ENCODE measurements at regions not wholly inside any gene's neighbourhood (a gene's known extent, or its start where the extent isn't known, plus 50 kb on each side); places are given as distances from the start of the nearest gene placed in this dataset.

- 85% methylated on average over 3 of the region's 3 CpGs; no CpG with 5 or more reads in 1 of the 2 experiments for WGBS, 2 experiments (ENCODE audit: extremely low coverage in 1 of 2, insufficient coverage in 1 of 2, insufficient read length in 1 of 2, insufficient replicate concordance in 2 of 2, low coverage in 1 of 2, low lambda C conversion rate in 2 of 2, missing lambda C conversion rate in 1 of 2)
- Histone ChIP-seq H3K18ac (ENCODE audit: extremely low read depth, low read length) (no peak overlapping the region), H4K8ac (ENCODE audit: extremely low read depth, insufficient read depth, low read length) (no peak overlapping the region), H3K23me2 (ENCODE audit: low read depth, low read length) (no peaks in the 10 kb centered on the region), H3K56ac (replicated peaks; ENCODE audit: insufficient read length, low read depth, low read length) (no peak overlapping the region), H3K79me1 (ENCODE audit: low read depth, low read length) (no peaks in the 10 kb centered on the region), H3K4me3 (ENCODE audit: extremely low read depth in 1 of 4, insufficient read depth in 2 of 4, low read depth in 3 of 4, low read length in 4 of 4) (no peak overlapping the region), H3K23ac (ENCODE audit: insufficient read length) (no peak overlapping the region), H3K4ac (replicated peaks; ENCODE audit: insufficient read length, low read depth, low read length) (no peak overlapping the region), H2AK5ac (ENCODE audit: low read depth, low read length) (no peak overlapping the region), H3K27me3 (replicated peaks in 1 of 4; ENCODE audit: control insufficient read depth in 3 of 4, extremely low read depth in 1 of 4, insufficient read depth in 3 of 4, low read length in 3 of 4) (no peaks in the 10 kb centered on the region; a peak in 3 of 7 replicates), H2BK12ac (ENCODE audit: low read depth, low read length) (no peak overlapping the region), H2BK15ac (ENCODE audit: low read length) (no peak overlapping the region), H3K4me1 (replicated peaks in 1 of 4; ENCODE audit: control insufficient read depth in 3 of 4, insufficient read depth in 4 of 4, low read length in 3 of 4) (peaks cover 8 to 12% (median 9%) of the 10 kb centered on the region in 4 experiments; a peak in 6 of 7 replicates), H4K20me1 (replicated peaks in 1 of 2; ENCODE audit: control insufficient read depth in 1 of 2, insufficient read depth in 2 of 2, low read length in 2 of 2) (no peaks in the 10 kb centered on the region), H4K5ac (ENCODE audit: insufficient read length, low read depth, low read length) (no peak overlapping the region), H3K36me3 (ENCODE audit: control insufficient read depth in 2 of 4, insufficient read depth in 4 of 4, low read length in 3 of 4) (no peaks in the 10 kb centered on the region), H3K4me2 (ENCODE audit: insufficient read depth in 1 of 2, low read depth in 2 of 2, low read length in 2 of 2) (no peak overlapping the region), H4K91ac (replicated peaks; ENCODE audit: insufficient read length, low read length) (no peak overlapping the region), H2BK5ac (ENCODE audit: low read depth, low read length) (no peak overlapping the region), H3K9me3 (ENCODE audit: insufficient read depth in 2 of 2, low read depth in 1 of 2, low read length in 1 of 2) (peaks cover 6 to 11% of the 10 kb centered on the region in 2 experiments; a peak in 1 of 4 replicates), H3K9ac (replicated peaks in 1 of 4; ENCODE audit: extremely low read depth in 1 of 4, low read depth in 3 of 4, low read length in 3 of 4) (no peak overlapping the region), H2AFZ (ENCODE audit: low read length) (no peak overlapping the region), H3K79me2 (ENCODE audit: control insufficient read depth in 1 of 2, insufficient read depth in 2 of 2, low read length in 2 of 2) (no peaks in the 10 kb centered on the region), H3K27ac (ENCODE audit: low read depth, low read length) (no peak overlapping the region), H2BK20ac (ENCODE audit: low read length) (no peak overlapping the region), H3K14ac (ENCODE audit: insufficient read length) (no peak overlapping the region), H2BK120ac (replicated peaks; ENCODE audit: low read depth, low read length) (no peak overlapping the region)
- FAIRE-seq (no peak), DNase-seq (ENCODE audit: low read depth in 1 of 2, low spot score in 2 of 2) (no peak)
- CTCF ChIA-PET (ENCODE audit: partially characterized antibody), result interaction anchor here (0.9 kb wide), 1 partner anchor 26 kb away, joined by 4 read pairs; no protein-coding TSS in a partner anchor
- POLR2A ChIA-PET (ENCODE audit: partially characterized antibody), result no interaction called here
- no peak for TF ChIP-seq E2F6 (IDR thresholded peaks at IDR 0.05)
Observed at GRCh38 chr2:6683516-6683915, 182.2 kb downstream of the CMPK2 start.

Data from H1 (cell line).